K562 (cell line): ENCODE measurements at regions not wholly inside any gene's neighbourhood (a gene's known extent, or its start where the extent isn't known, plus 50 kb on each side); places are given as distances from the start of the nearest gene placed in this dataset.

ENCODE experiments used
- ATF1 ChIP-seq, 2 experiments: fragments of 450-650 bp in 1 of 2; IDR thresholded peaks; 2 replicates each; pipeline ENCODE4 v1.6.1; 2016; ENCODE audit warnings: missing compliant biosample characterization in 1 of 2, missing genetic modification characterization in 1 of 2
- CREB1 ChIP-seq, 2 experiments: sonication (generic) in 1 of 2; formaldehyde crosslinking in 1 of 2; IDR thresholded peaks; 2 replicates each; pipeline versions ENCODE4 v1.6.1 to v1.8.0; 2012 to 2022; ENCODE audit warnings: inconsistent platforms in 1 of 2, mild to moderate bottlenecking in 1 of 2, missing genetic modification reagents in 1 of 2, moderate library complexity in 1 of 2
- CTCF ChIP-seq, 3 experiments: IDR thresholded peaks in 2 of 3; conservative IDR thresholded peaks in 1 of 3; 2 replicates each; pipeline ENCODE4 v1.5.1; 2011 to 2012; ENCODE audit warnings: low read length in 3 of 3, mild to moderate bottlenecking in 3 of 3, control low read depth in 2 of 3, improper control_type of control experiment in 1 of 3, inconsistent platforms in 1 of 3, low read depth in 1 of 3, mixed read lengths in 1 of 3, moderate library complexity in 1 of 3; ENCODE audit not compliant: insufficient read depth in 2 of 3
- ZBTB11 ChIP-seq, 3 experiments: fragments of 200-800 bp in 1 of 3; fragments of 250-450 bp in 1 of 3; fragments of 450-650 bp in 1 of 3; sonication (Bioruptor Pico) in 1 of 3; sonication (Bioruptor generic) in 1 of 3; formaldehyde crosslinking in 1 of 3; IDR thresholded peaks; 2 replicates each; pipeline versions ENCODE4 v1.6.1 to v1.8.0; 2016 to 2022; ENCODE audit warnings: mild to moderate bottlenecking in 2 of 3, missing genetic modification characterization in 2 of 3, missing compliant biosample characterization in 1 of 3, moderate library complexity in 1 of 3
- ZC3H4 ChIP-seq: sonication (generic); formaldehyde crosslinking; IDR thresholded peaks from 2 replicates; pipeline ENCODE4 v1.9.0; 2021; ENCODE audit warnings: missing genetic modification reagents, borderline replicate concordance
- ZFP30 ChIP-seq: fragments of 250-450 bp; sonication (Bioruptor Pico); IDR thresholded peaks from 2 replicates; pipeline ENCODE4 v1.8.0; 2022; ENCODE audit warnings: moderate library complexity, mild to moderate bottlenecking, inconsistent platforms, borderline replicate concordance

- no peak for TF ChIP-seq ZBTB11 (CRISPR knock-in tag; IDR thresholded peaks at IDR 0.05)
- no peak for TF ChIP-seq CREB1 (IDR thresholded peaks at IDR 0.05)
- no peak for TF ChIP-seq CREB1 (CRISPR knock-in tag; IDR thresholded peaks at IDR 0.05)
- TF ChIP-seq ZC3H4: no peak
- no peak for TF ChIP-seq ATF1 (CRISPR knock-in tag; IDR thresholded peaks at IDR 0.05)
- no peak for TF ChIP-seq ATF1 (tag; IDR thresholded peaks at IDR 0.05)
- no peak for TF ChIP-seq ZFP30
- TF ChIP-seq CTCF (IDR thresholded peaks at IDR 0.05 in 2 of 3, conservative IDR thresholded peaks at IDR 0.05 in 1 of 3; ENCODE audit: insufficient read depth in 2 of 3, low read depth in 1 of 3, low read length in 3 of 3): no peak
Observed at GRCh38 chr15:77881950-77882349, 195.6 kb downstream of the TBC1D2B start.
